ENCODE measurements at regions not wholly inside any gene's neighbourhood (a gene's known extent, or its start where the extent isn't known, plus 50 kb on each side); places are given as distances from the start of the nearest gene placed in this dataset.

DNA sequence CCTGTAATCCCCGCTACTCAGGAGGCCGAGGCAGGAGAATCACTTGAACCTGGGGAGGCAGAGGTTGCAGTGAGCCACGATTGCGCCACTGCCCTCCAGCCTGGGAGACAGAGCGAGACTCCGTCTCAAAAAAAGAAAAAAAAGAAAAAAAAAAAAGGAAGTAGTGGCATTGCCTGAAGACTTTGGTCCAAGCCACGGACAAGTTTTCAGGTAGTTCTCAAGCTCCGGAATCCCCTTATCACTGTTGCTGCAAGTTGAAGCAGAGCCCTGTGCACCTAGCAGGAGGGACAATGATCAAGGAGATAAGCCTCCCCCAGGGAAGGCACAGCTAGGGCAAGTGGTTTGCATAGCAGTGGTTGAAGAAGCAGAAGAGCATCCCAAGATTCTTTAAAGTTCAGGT, 97.6 kb downstream of the MEX3B start:
- TF ChIP-seq, protein P1, sequence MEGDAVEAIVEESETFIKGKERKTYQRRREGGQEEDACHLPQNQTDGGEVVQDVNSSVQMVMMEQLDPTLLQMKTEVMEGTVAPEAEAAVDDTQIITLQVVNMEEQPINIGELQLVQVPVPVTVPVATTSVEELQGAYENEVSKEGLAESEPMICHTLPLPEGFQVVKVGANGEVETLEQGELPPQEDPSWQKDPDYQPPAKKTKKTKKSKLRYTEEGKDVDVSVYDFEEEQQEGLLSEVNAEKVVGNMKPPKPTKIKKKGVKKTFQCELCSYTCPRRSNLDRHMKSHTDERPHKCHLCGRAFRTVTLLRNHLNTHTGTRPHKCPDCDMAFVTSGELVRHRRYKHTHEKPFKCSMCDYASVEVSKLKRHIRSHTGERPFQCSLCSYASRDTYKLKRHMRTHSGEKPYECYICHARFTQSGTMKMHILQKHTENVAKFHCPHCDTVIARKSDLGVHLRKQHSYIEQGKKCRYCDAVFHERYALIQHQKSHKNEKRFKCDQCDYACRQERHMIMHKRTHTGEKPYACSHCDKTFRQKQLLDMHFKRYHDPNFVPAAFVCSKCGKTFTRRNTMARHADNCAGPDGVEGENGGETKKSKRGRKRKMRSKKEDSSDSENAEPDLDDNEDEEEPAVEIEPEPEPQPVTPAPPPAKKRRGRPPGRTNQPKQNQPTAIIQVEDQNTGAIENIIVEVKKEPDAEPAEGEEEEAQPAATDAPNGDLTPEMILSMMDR (IDR thresholded peaks at IDR 0.05; ENCODE audit: borderline replicate concordance, extremely low read depth, low read length, poor library complexity, severe bottlenecking): no peak
- TF ChIP-seq EZH2 (IDR thresholded peaks at IDR 0.05; ENCODE audit: borderline replicate concordance, low read depth, low read length, severe bottlenecking): no peak
- DNase-seq: no peak
- Histone ChIP-seq H3K4me3 (ENCODE audit: low read depth in 1 of 2, low read length in 2 of 2) (no peak overlapping the region), H3K4me1 (ENCODE audit: insufficient read depth, low read length) (no peaks in the 10 kb centered on the region), H3K36me3 (ENCODE audit: insufficient read depth, low read length) (no peaks in the 10 kb centered on the region), H2AFZ (ENCODE audit: low read depth, low read length) (no peak overlapping the region), H3K27ac (ENCODE audit: low read length) (no peak overlapping the region), H4K20me1 (ENCODE audit: insufficient read depth, low read length) (no peaks in the 10 kb centered on the region), H3K79me2 (ENCODE audit: insufficient read depth, low read length) (no peaks in the 10 kb centered on the region), H3K9me3 (ENCODE audit: insufficient read depth, low read length, severe bottlenecking) (no peaks in the 10 kb centered on the region), H3K27me3 (ENCODE audit: insufficient read depth, low read length, poor library complexity) (no peaks in the 10 kb centered on the region), H3K4me2 (ENCODE audit: insufficient read depth, low read length) (no peak overlapping the region), H3K9ac (ENCODE audit: low read depth, low read length) (no peak overlapping the region)
- no peak for ATAC-seq (ENCODE audit: insufficient read depth, low read depth)

DNA sequence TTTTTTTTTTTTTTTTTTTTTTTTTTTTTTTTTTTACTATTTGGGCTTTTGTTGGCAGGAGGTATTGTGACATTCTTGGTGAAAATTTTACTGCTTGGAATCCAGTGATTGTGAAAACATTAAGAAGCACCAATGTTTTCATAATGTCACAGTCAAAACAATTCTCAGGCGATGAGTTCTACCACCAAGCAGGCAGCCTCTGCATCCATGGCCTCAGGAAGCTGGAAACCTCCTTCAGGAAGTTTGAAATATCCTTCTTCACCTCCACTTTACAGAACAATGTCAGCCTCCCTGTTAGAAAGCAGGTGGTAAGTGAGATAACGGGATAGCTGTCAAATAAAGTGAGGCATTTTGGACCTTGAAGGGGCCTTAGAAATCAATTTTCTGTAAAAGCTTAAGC, 98.3 kb downstream of the MEX3B start:
- no peaks in the 10 kb centered on the region for H3K36me3 ChIP-seq (ENCODE audit: insufficient read depth, low read length)

GRCh38 chr15:81945014-81945615, 100.7 kb downstream of the MEX3B start:
- no peaks in the 10 kb centered on the region for H3K79me2 ChIP-seq (ENCODE audit: insufficient read depth, low read length)
- DNase-seq (no peak), ATAC-seq (ENCODE audit: insufficient read depth, low read depth) (no peak)
- H3K27ac ChIP-seq (ENCODE audit: low read length): no peak overlapping the region
- H3K27me3 ChIP-seq (ENCODE audit: insufficient read depth, low read length, poor library complexity): peaks cover 2% of the 10 kb centered on the region
- no peak overlapping the region for H3K9ac ChIP-seq (ENCODE audit: low read depth, low read length)
- no peaks in the 10 kb centered on the region for H4K20me1 ChIP-seq (ENCODE audit: insufficient read depth, low read length)
- no peaks in the 10 kb centered on the region for H3K9me3 ChIP-seq (ENCODE audit: insufficient read depth, low read length, severe bottlenecking)
- TF ChIP-seq, protein P1 (IDR thresholded peaks at IDR 0.05; ENCODE audit: borderline replicate concordance, extremely low read depth, low read length, poor library complexity, severe bottlenecking): no peak
- TF ChIP-seq EZH2 (IDR thresholded peaks at IDR 0.05; ENCODE audit: borderline replicate concordance, low read depth, low read length, severe bottlenecking): no peak
- H3K4me3 ChIP-seq (ENCODE audit: low read depth in 1 of 2, low read length in 2 of 2): no peak overlapping the region
- no peaks in the 10 kb centered on the region for H3K36me3 ChIP-seq (ENCODE audit: insufficient read depth, low read length)
- no peak overlapping the region for H3K4me2 ChIP-seq (ENCODE audit: insufficient read depth, low read length)
- no peaks in the 10 kb centered on the region for H3K4me1 ChIP-seq (ENCODE audit: insufficient read depth, low read length)
- H2AFZ ChIP-seq (ENCODE audit: low read depth, low read length): no peak overlapping the region

More for the DNA sequence above, 98.3 kb downstream of the MEX3B start:
- DNase-seq (no peak), ATAC-seq (ENCODE audit: insufficient read depth, low read depth) (no peak)
- Histone ChIP-seq H3K4me2 (ENCODE audit: insufficient read depth, low read length) (no peak overlapping the region), H3K4me3 (ENCODE audit: low read depth in 1 of 2, low read length in 2 of 2) (no peak overlapping the region), H3K4me1 (ENCODE audit: insufficient read depth, low read length) (no peaks in the 10 kb centered on the region), H3K9ac (ENCODE audit: low read depth, low read length) (no peak overlapping the region), H3K27ac (ENCODE audit: low read length) (no peak overlapping the region), H3K27me3 (ENCODE audit: insufficient read depth, low read length, poor library complexity) (no peaks in the 10 kb centered on the region), H4K20me1 (ENCODE audit: insufficient read depth, low read length) (no peaks in the 10 kb centered on the region), H3K9me3 (ENCODE audit: insufficient read depth, low read length, severe bottlenecking) (no peaks in the 10 kb centered on the region), H3K79me2 (ENCODE audit: insufficient read depth, low read length) (no peaks in the 10 kb centered on the region), H2AFZ (ENCODE audit: low read depth, low read length) (no peak overlapping the region)
- TF ChIP-seq, protein P1 (IDR thresholded peaks at IDR 0.05; ENCODE audit: borderline replicate concordance, extremely low read depth, low read length, poor library complexity, severe bottlenecking): no peak
- TF ChIP-seq EZH2 (IDR thresholded peaks at IDR 0.05; ENCODE audit: borderline replicate concordance, low read depth, low read length, severe bottlenecking): no peak

All from DND-41 (cell line).